ENCODE measurements at regions not wholly inside any gene's neighbourhood (a gene's known extent, or its start where the extent isn't known, plus 50 kb on each side); places are given as distances from the start of the nearest gene placed in this dataset.

DNA sequence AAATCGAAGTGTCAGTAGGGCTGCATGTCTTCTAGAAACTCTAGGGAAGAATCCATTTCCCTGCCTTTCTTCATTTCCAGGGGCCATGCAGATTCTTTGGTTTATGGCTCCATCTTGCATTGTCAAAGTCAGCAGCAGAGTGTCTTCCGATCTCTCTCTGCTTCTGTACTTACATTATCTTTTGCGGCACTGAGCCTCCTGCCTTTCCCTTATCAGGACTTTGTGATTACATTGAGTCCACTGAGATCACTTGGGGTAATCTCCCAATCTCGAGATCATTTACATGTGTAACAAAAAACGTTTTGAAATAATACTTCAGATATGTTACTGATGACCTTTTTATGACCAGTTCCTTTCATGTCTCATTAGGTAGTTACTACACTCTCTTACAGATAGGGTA, 695.9 kb downstream of the NSUN3 start:
- Histone ChIP-seq H3K4me2 (ENCODE audit: low read length) (no peak overlapping the region), H3K4me1 (ENCODE audit: insufficient read depth, low read length) (no peaks in the 10 kb centered on the region), H3K27me3 (ENCODE audit: insufficient read depth, low read length) (no peaks in the 10 kb centered on the region), H3K9me3 (ENCODE audit: insufficient read depth, low read depth, low read length) (no peaks in the 10 kb centered on the region), H3K9ac (ENCODE audit: low read length) (no peak overlapping the region), H3K4me3 (ENCODE audit: insufficient read depth, low read depth, low read length) (no peak overlapping the region), H3K36me3 (ENCODE audit: insufficient read depth, low read length) (no peaks in the 10 kb centered on the region), H2AFZ (ENCODE audit: low read depth, low read length) (no peak overlapping the region), H3K79me2 (ENCODE audit: insufficient read depth, low read length) (no peaks in the 10 kb centered on the region), H3K27ac (ENCODE audit: low read depth, low read length) (no peak overlapping the region), H4K20me1 (ENCODE audit: insufficient read depth, low read length) (no peaks in the 10 kb centered on the region)
- H3K27ac Mint-ChIP-seq (ENCODE audit: unreplicated experiment) = no peak overlapping the region
- DNase-seq (ENCODE audit: low read depth) = no peak
- TF ChIP-seq, protein P1, sequence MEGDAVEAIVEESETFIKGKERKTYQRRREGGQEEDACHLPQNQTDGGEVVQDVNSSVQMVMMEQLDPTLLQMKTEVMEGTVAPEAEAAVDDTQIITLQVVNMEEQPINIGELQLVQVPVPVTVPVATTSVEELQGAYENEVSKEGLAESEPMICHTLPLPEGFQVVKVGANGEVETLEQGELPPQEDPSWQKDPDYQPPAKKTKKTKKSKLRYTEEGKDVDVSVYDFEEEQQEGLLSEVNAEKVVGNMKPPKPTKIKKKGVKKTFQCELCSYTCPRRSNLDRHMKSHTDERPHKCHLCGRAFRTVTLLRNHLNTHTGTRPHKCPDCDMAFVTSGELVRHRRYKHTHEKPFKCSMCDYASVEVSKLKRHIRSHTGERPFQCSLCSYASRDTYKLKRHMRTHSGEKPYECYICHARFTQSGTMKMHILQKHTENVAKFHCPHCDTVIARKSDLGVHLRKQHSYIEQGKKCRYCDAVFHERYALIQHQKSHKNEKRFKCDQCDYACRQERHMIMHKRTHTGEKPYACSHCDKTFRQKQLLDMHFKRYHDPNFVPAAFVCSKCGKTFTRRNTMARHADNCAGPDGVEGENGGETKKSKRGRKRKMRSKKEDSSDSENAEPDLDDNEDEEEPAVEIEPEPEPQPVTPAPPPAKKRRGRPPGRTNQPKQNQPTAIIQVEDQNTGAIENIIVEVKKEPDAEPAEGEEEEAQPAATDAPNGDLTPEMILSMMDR (IDR thresholded peaks at IDR 0.05; ENCODE audit: insufficient read depth, low read depth, low read length) = no peak
- TF ChIP-seq EZH2 (IDR thresholded peaks at IDR 0.05; ENCODE audit: insufficient read depth, low read length) = no peak
- H3K27me3 Mint-ChIP-seq (ENCODE audit: low read depth, unreplicated experiment) = no peaks in the 10 kb centered on the region
- H3K36me3 Mint-ChIP-seq (ENCODE audit: low read depth, unreplicated experiment) = no peaks in the 10 kb centered on the region
- no peak for FAIRE-seq
- no peaks in the 10 kb centered on the region for H3K9me3 Mint-ChIP-seq (ENCODE audit: unreplicated experiment)
- no peaks in the 10 kb centered on the region for H3K4me1 Mint-ChIP-seq (ENCODE audit: low read depth, unreplicated experiment)
- no peak overlapping the region for H3K4me3 Mint-ChIP-seq (ENCODE audit: unreplicated experiment)

DNA sequence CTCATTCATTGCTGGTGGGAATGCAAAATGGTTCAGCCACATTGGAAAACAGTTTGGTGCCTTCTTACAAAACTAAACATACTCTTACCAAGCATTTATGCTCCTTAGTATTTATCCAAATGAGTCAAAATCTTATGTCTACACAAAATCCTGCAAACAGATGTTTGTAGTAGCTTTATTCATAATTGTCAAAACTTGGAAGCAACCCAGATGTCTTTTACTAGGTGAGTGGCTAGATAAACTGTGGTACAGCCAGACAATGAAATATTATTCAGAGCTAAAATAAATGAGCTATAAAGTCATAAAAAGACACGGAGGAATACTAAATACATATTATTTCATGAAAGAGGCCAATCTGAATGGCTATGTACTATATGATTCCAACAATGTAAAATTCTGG, 709.5 kb downstream of the NSUN3 start:
- DNase-seq (ENCODE audit: low read depth) (no peak), FAIRE-seq (no peak)
- no peaks in the 10 kb centered on the region for H3K36me3 ChIP-seq (ENCODE audit: insufficient read depth, low read length)
- no peaks in the 10 kb centered on the region for H4K20me1 ChIP-seq (ENCODE audit: insufficient read depth, low read length)
- H3K4me2 ChIP-seq (ENCODE audit: low read length) = no peak overlapping the region
- H3K27me3 ChIP-seq (ENCODE audit: insufficient read depth, low read length) = no peaks in the 10 kb centered on the region
- H3K27ac ChIP-seq (ENCODE audit: low read depth, low read length) = no peak overlapping the region
- H3K4me3 Mint-ChIP-seq (ENCODE audit: unreplicated experiment) = no peak overlapping the region
- no peaks in the 10 kb centered on the region for H3K36me3 Mint-ChIP-seq (ENCODE audit: low read depth, unreplicated experiment)
- no peaks in the 10 kb centered on the region for H3K9me3 Mint-ChIP-seq (ENCODE audit: unreplicated experiment)
- H3K4me1 ChIP-seq (ENCODE audit: insufficient read depth, low read length) = no peaks in the 10 kb centered on the region
- TF ChIP-seq EZH2 (IDR thresholded peaks at IDR 0.05; ENCODE audit: insufficient read depth, low read length) = no peak
- TF ChIP-seq, protein P1 (IDR thresholded peaks at IDR 0.05; ENCODE audit: insufficient read depth, low read depth, low read length) = no peak
- H3K27ac Mint-ChIP-seq (ENCODE audit: unreplicated experiment) = no peak overlapping the region
- H3K9me3 ChIP-seq (ENCODE audit: insufficient read depth, low read depth, low read length) = no peaks in the 10 kb centered on the region
- no peak overlapping the region for H3K4me3 ChIP-seq (ENCODE audit: insufficient read depth, low read depth, low read length)
- no peak overlapping the region for H2AFZ ChIP-seq (ENCODE audit: low read depth, low read length)
- H3K9ac ChIP-seq (ENCODE audit: low read length) = no peak overlapping the region
- H3K79me2 ChIP-seq (ENCODE audit: insufficient read depth, low read length) = no peaks in the 10 kb centered on the region
- H3K27me3 Mint-ChIP-seq (ENCODE audit: low read depth, unreplicated experiment) = no peaks in the 10 kb centered on the region
- H3K4me1 Mint-ChIP-seq (ENCODE audit: low read depth, unreplicated experiment) = no peaks in the 10 kb centered on the region

DNA sequence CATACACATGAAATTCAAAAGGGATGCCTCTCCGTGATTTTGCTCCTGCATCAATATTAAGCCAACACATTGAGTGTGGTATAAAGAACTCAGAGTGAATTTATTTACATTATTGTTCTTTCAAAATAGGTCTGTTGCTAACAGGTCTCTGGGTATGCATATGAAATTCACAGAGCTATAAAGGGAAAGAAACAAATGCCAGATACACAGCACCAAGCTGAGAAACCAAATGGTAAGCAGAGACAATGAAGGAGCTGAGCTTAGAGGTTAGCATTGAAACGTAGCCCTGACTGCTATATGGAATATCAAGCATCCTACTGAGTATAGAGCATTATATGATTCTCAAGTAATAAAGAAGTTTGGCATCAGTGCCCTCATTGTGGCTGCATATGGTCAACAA, 712.9 kb downstream of the NSUN3 start:
- H3K4me3 Mint-ChIP-seq (ENCODE audit: unreplicated experiment) = no peak overlapping the region

More for the DNA sequence above, 712.9 kb downstream of the NSUN3 start:
- Mint-ChIP-seq H3K27me3 (ENCODE audit: low read depth, unreplicated experiment) (no peaks in the 10 kb centered on the region), H3K36me3 (ENCODE audit: low read depth, unreplicated experiment) (no peaks in the 10 kb centered on the region), H3K27ac (ENCODE audit: unreplicated experiment) (no peak overlapping the region), H3K9me3 (ENCODE audit: unreplicated experiment) (no peaks in the 10 kb centered on the region), H3K4me1 (ENCODE audit: low read depth, unreplicated experiment) (no peaks in the 10 kb centered on the region)
- no peak overlapping the region for H3K9ac ChIP-seq (ENCODE audit: low read length)
- no peaks in the 10 kb centered on the region for H3K36me3 ChIP-seq (ENCODE audit: insufficient read depth, low read length)
- DNase-seq (ENCODE audit: low read depth) = no peak
- no peaks in the 10 kb centered on the region for H3K9me3 ChIP-seq (ENCODE audit: insufficient read depth, low read depth, low read length)
- FAIRE-seq = no peak
- no peak overlapping the region for H2AFZ ChIP-seq (ENCODE audit: low read depth, low read length)
- no peaks in the 10 kb centered on the region for H4K20me1 ChIP-seq (ENCODE audit: insufficient read depth, low read length)
- no peak for TF ChIP-seq EZH2 (IDR thresholded peaks at IDR 0.05; ENCODE audit: insufficient read depth, low read length)
- TF ChIP-seq, protein P1 (IDR thresholded peaks at IDR 0.05; ENCODE audit: insufficient read depth, low read depth, low read length) = no peak
- H3K4me2 ChIP-seq (ENCODE audit: low read length) = no peak overlapping the region
- no peaks in the 10 kb centered on the region for H3K27me3 ChIP-seq (ENCODE audit: insufficient read depth, low read length)
- no peaks in the 10 kb centered on the region for H3K79me2 ChIP-seq (ENCODE audit: insufficient read depth, low read length)
- no peak overlapping the region for H3K27ac ChIP-seq (ENCODE audit: low read depth, low read length)
- H3K4me3 ChIP-seq (ENCODE audit: insufficient read depth, low read depth, low read length) = no peak overlapping the region
- H3K4me1 ChIP-seq (ENCODE audit: insufficient read depth, low read length) = no peaks in the 10 kb centered on the region

Measured in astrocyte (in vitro differentiated cells and primary cell).